Bronchial epithelial cell (primary cell): ENCODE measurements at regions not wholly inside any gene's neighbourhood (a gene's known extent, or its start where the extent isn't known, plus 50 kb on each side); places are given as distances from the start of the nearest gene placed in this dataset.

Source experiments
- DNase-seq: peaks from one replicate; pipeline ENCODE4 v3.0.0-alpha.2; 2010; ENCODE audit warnings: low read depth
- FAIRE-seq: peaks from 2 replicates; lab custom pipeline; 2011; peaks lifted over from hg19 to GRCh38; lab: Jason Lieb, UNC
- H3K27me3 ChIP-seq: 2 replicates; pipeline ENCODE4 v1.5.1; 2011; ENCODE audit warnings: low read length; ENCODE audit not compliant: control insufficient read depth, insufficient read depth
- H3K36me3 ChIP-seq: 2 replicates; pipeline ENCODE4 v1.5.1; 2011; ENCODE audit warnings: low read length; ENCODE audit not compliant: control insufficient read depth, insufficient read depth
- H3K4me3 ChIP-seq: 2 replicates; pipeline ENCODE4 v1.5.1; 2011; ENCODE audit warnings: mild to moderate bottlenecking, low read depth, low read length, control low read depth
- CTCF ChIP-seq: IDR thresholded peaks from 2 replicates; pipeline ENCODE4 v1.5.1; 2011; ENCODE audit warnings: mild to moderate bottlenecking, moderate library complexity, low read length, control low read depth, inconsistent platforms; ENCODE audit not compliant: insufficient read depth, severe bottlenecking

GRCh38 chr2:6010163-6010562 lies 318.0 kb downstream of the SOX11 start:
- no peak for TF ChIP-seq CTCF
- Histone ChIP-seq H3K4me3 (no peak overlapping the region), H3K36me3 (no peaks in the 10 kb centered on the region), H3K27me3 (no peaks in the 10 kb centered on the region)
- FAIRE-seq (no peak), DNase-seq (no peak)

GRCh38 chr2:6011921-6012320 lies 319.7 kb downstream of the SOX11 start:
- FAIRE-seq, result no peak

GRCh38 chr2:6017736-6018286 lies 325.6 kb downstream of the SOX11 start:
- Histone ChIP-seq H3K27me3 (no peaks in the 10 kb centered on the region), H3K4me3 (no peak overlapping the region), H3K36me3 (no peaks in the 10 kb centered on the region)
- no peak for FAIRE-seq
- no peak for DNase-seq
- TF ChIP-seq CTCF, result no peak

More at GRCh38 chr2:6011921-6012320, 319.7 kb downstream of the SOX11 start:
- DNase-seq, result no peak
- Histone ChIP-seq H3K36me3 (no peaks in the 10 kb centered on the region), H3K27me3 (no peaks in the 10 kb centered on the region), H3K4me3 (no peak overlapping the region)
- TF ChIP-seq CTCF, result no peak

GRCh38 chr2:6024229-6024628 lies 332.0 kb downstream of the SOX11 start:
- FAIRE-seq (no peak), DNase-seq (no peak)
- no peaks in the 10 kb centered on the region for H3K27me3 ChIP-seq
- H3K36me3 ChIP-seq, result no peaks in the 10 kb centered on the region
- TF ChIP-seq CTCF, result no peak
- no peak overlapping the region for H3K4me3 ChIP-seq

- no peak overlapping the region for H3K4me3 ChIP-seq
- no peak for DNase-seq
- TF ChIP-seq CTCF, result no peak
- no peaks in the 10 kb centered on the region for H3K36me3 ChIP-seq
- no peaks in the 10 kb centered on the region for H3K27me3 ChIP-seq
- no peak for FAIRE-seq
Observed at GRCh38 chr2:6024784-6025183, 332.6 kb downstream of the SOX11 start.

- Histone ChIP-seq H3K27me3 (no peaks in the 10 kb centered on the region), H3K4me3 (no peak overlapping the region), H3K36me3 (no peaks in the 10 kb centered on the region)
- DNase-seq (no peak), FAIRE-seq (no peak)
- TF ChIP-seq CTCF, result no peak
Observed at GRCh38 chr2:6025391-6025790, 333.2 kb downstream of the SOX11 start.
